Panc1 (cell line): ENCODE measurements at regions not wholly inside any gene's neighbourhood (a gene's known extent, or its start where the extent isn't known, plus 50 kb on each side); places are given as distances from the start of the nearest gene placed in this dataset.
"Not testable (repeated sequence)": the region's sequence is repeated elsewhere in the genome, so short reads cannot be mapped to it uniquely, and the experiment has no call there.

ENCODE experiments used
- POLR2AphosphoS5 ChIP-seq: IDR thresholded peaks from 2 replicates; pipeline ENCODE4 v1.6.1; 2012; ENCODE audit warnings: mild to moderate bottlenecking, low read depth, low read length, moderate library complexity
- SIN3A ChIP-seq: IDR thresholded peaks from 2 replicates; pipeline ENCODE4 v1.6.1; 2012; ENCODE audit warnings: low read depth, mild to moderate bottlenecking, low read length, moderate library complexity, borderline replicate concordance; ENCODE audit not compliant: insufficient read depth
- TCF7L2 ChIP-seq: IDR thresholded peaks from 2 replicates; pipeline ENCODE4 v1.6.1; 2011; ENCODE audit warnings: mild to moderate bottlenecking, low read depth, low read length, inconsistent platforms
- TF ChIP-seq, protein P1 (sequence below): fragments of 450-650 bp; IDR thresholded peaks from 2 replicates; pipeline ENCODE4 v1.5.1; 2017; ENCODE audit warnings: mild to moderate bottlenecking
- TF ChIP-seq, protein P2 (sequence below), 2 experiments: IDR thresholded peaks; 2 replicates each; pipeline ENCODE4 v1.6.1; 2011 to 2012; ENCODE audit warnings: low read depth in 2 of 2, control low read depth in 1 of 2, low read length in 1 of 2, mild to moderate bottlenecking in 1 of 2, moderate library complexity in 1 of 2; ENCODE audit not compliant: insufficient read depth in 1 of 2

DNA sequence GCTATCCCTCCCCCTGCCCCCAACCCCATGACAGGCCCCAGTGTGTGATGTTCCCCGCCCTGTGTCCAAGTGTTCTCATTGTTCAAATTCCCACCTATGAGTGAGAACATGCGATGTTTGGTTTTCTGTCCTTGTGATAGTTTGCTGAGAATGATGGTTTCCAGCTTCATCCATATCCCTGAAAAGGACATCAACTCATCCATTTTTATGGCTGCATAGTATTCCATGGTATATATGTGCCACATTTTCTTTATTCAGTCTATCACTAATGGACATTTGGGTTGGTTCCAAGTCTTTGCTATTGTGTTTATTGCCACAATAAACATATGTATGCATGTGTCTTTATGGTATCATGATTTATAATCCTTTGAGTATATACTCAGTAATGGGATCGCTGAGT is 140.2 kb upstream of the SLC35F3 start:
- TF ChIP-seq POLR2AphosphoS5, TCF7L2, SIN3A: not testable (repeated sequence)
- TF ChIP-seq, protein P1, sequence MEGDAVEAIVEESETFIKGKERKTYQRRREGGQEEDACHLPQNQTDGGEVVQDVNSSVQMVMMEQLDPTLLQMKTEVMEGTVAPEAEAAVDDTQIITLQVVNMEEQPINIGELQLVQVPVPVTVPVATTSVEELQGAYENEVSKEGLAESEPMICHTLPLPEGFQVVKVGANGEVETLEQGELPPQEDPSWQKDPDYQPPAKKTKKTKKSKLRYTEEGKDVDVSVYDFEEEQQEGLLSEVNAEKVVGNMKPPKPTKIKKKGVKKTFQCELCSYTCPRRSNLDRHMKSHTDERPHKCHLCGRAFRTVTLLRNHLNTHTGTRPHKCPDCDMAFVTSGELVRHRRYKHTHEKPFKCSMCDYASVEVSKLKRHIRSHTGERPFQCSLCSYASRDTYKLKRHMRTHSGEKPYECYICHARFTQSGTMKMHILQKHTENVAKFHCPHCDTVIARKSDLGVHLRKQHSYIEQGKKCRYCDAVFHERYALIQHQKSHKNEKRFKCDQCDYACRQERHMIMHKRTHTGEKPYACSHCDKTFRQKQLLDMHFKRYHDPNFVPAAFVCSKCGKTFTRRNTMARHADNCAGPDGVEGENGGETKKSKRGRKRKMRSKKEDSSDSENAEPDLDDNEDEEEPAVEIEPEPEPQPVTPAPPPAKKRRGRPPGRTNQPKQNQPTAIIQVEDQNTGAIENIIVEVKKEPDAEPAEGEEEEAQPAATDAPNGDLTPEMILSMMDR = not testable (repeated sequence)
- TF ChIP-seq, protein P2, sequence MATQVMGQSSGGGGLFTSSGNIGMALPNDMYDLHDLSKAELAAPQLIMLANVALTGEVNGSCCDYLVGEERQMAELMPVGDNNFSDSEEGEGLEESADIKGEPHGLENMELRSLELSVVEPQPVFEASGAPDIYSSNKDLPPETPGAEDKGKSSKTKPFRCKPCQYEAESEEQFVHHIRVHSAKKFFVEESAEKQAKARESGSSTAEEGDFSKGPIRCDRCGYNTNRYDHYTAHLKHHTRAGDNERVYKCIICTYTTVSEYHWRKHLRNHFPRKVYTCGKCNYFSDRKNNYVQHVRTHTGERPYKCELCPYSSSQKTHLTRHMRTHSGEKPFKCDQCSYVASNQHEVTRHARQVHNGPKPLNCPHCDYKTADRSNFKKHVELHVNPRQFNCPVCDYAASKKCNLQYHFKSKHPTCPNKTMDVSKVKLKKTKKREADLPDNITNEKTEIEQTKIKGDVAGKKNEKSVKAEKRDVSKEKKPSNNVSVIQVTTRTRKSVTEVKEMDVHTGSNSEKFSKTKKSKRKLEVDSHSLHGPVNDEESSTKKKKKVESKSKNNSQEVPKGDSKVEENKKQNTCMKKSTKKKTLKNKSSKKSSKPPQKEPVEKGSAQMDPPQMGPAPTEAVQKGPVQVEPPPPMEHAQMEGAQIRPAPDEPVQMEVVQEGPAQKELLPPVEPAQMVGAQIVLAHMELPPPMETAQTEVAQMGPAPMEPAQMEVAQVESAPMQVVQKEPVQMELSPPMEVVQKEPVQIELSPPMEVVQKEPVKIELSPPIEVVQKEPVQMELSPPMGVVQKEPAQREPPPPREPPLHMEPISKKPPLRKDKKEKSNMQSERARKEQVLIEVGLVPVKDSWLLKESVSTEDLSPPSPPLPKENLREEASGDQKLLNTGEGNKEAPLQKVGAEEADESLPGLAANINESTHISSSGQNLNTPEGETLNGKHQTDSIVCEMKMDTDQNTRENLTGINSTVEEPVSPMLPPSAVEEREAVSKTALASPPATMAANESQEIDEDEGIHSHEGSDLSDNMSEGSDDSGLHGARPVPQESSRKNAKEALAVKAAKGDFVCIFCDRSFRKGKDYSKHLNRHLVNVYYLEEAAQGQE (IDR thresholded peaks at IDR 0.05; ENCODE audit: insufficient read depth in 1 of 2, low read depth in 2 of 2, low read length in 1 of 2) = not testable (repeated sequence)
